ENCODE measurements at regions not wholly inside any gene's neighbourhood (a gene's known extent, or its start where the extent isn't known, plus 50 kb on each side); places are given as distances from the start of the nearest gene placed in this dataset.
A peak's percentile ranks its signal among the peaks of the same experiment; 100 is the strongest.
"Not testable (repeated sequence)": the region's sequence is repeated elsewhere in the genome, so short reads cannot be mapped to it uniquely, and the experiment has no call there.

- DNase-seq = peak in 1 of 5 experiments; percentile 3
Observed at GRCh38 chr5:58357121-58357520, 102.8 kb downstream of the PLK2 start.

- DNase-seq = no peak
Observed at GRCh38 chr5:58356662-58357061, 103.2 kb downstream of the PLK2 start.

GRCh38 chr5:58354827-58355226 is 105.1 kb downstream of the PLK2 start:
- DNase-seq = no peak

GRCh38 chr5:58353992-58354391 is 105.9 kb downstream of the PLK2 start:
- DNase-seq = no peak

- DNase-seq = no peak
Observed at GRCh38 chr5:58351190-58351589, 108.7 kb downstream of the PLK2 start.

- DNase-seq = no peak
Observed at GRCh38 chr5:58348996-58349728, 110.7 kb downstream of the PLK2 start.

- DNase-seq = no peak
Observed at GRCh38 chr5:58346041-58346440, 113.8 kb downstream of the PLK2 start.

GRCh38 chr5:58341476-58341875 is 118.4 kb downstream of the PLK2 start:
- DNase-seq = no peak

- DNase-seq = no peak
Observed at GRCh38 chr5:58335518-58335917, 124.4 kb downstream of the PLK2 start.

GRCh38 chr5:58334035-58334434 is 125.9 kb downstream of the PLK2 start:
- no peak for DNase-seq

- no peak for DNase-seq
Observed at GRCh38 chr5:58330781-58331180, 129.1 kb downstream of the PLK2 start.

- DNase-seq = no peak
Observed at GRCh38 chr5:58327289-58327688, 132.6 kb downstream of the PLK2 start.

- DNase-seq = no peak
Observed at GRCh38 chr5:58326022-58326421, 133.9 kb downstream of the PLK2 start.

- DNase-seq = no peak
Observed at GRCh38 chr5:58322453-58322852, 137.4 kb downstream of the PLK2 start.

GRCh38 chr5:58318468-58318867 is 141.4 kb downstream of the PLK2 start:
- DNase-seq = no peak

- no peak for DNase-seq
Observed at GRCh38 chr5:58317808-58318207, 142.1 kb downstream of the PLK2 start.

- no peak for DNase-seq
Observed at GRCh38 chr5:58317009-58317408, 142.9 kb downstream of the PLK2 start.

- no peak for DNase-seq
Observed at GRCh38 chr5:58315794-58316193, 144.1 kb downstream of the PLK2 start.

GRCh38 chr5:58314356-58315210 is 145.3 kb downstream of the PLK2 start:
- DNase-seq = no peak

- no peak for DNase-seq
Observed at GRCh38 chr5:58312299-58312698, 147.6 kb downstream of the PLK2 start.

GRCh38 chr5:58311526-58311925 is 148.4 kb downstream of the PLK2 start:
- no peak for DNase-seq

- DNase-seq = not testable (repeated sequence)
Observed at GRCh38 chr5:58308384-58308783, 151.5 kb downstream of the PLK2 start.

- no peak for DNase-seq
Observed at GRCh38 chr5:58300346-58300895, 159.5 kb downstream of the PLK2 start.

- DNase-seq = no peak
Observed at GRCh38 chr5:58299256-58299655, 160.6 kb downstream of the PLK2 start.
